ENCODE measurements at regions not wholly inside any gene's neighbourhood (a gene's known extent, or its start where the extent isn't known, plus 50 kb on each side); places are given as distances from the start of the nearest gene placed in this dataset.

DNA sequence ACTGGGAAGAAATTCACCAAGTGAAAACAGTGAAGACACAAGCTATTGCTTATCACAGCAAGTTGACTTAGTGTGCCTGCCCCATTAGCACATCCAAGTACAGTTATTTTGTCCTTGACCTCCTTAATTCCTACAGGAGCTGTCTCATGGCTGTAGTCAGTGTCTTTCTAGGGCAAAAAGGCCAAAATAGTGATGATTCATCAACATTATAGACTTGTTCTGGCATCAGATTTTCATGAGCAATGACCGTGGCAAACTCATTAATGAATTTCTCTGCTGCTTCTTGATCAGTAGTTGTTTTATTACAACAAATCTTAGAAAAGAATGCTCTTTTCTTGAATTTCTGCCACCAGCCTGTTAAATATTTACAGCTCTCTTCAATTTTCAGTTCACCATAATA lies 1169.3 kb upstream of the DDX18 start:
- TF ChIP-seq POLR2AphosphoS5 (IDR thresholded peaks at IDR 0.05; ENCODE audit: low read depth, low read length) (no peak), POLR2A (IDR thresholded peaks at IDR 0.05; ENCODE audit: low read depth, low read length) (no peak), TAF1 (IDR thresholded peaks at IDR 0.05; ENCODE audit: borderline replicate concordance, low read depth, low read length) (no peak)
- FAIRE-seq (no peak), DNase-seq (ENCODE audit: insufficient read length) (no peak)

DNA sequence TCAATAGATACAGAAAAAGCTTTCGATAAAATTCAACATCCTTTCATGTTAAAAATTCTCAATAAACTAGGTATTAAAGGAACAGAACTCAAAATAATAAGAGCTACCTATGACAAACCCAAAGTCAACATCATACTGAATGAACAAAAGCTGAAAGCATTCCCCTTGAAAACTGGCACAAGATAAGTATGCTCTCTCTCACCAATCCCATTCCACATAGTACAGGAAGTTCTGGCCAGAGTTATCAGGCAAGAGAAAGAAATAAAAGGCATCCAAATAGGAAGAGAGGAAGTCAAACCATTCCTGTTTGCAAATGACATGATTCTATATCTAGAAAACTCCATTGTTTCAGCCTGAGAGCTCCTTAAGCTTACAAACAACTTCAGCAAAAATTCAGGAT lies 1145.8 kb upstream of the DDX18 start:
- FAIRE-seq: no peak
- TF ChIP-seq POLR2A (IDR thresholded peaks at IDR 0.05; ENCODE audit: low read depth, low read length) (no peak), POLR2AphosphoS5 (IDR thresholded peaks at IDR 0.05; ENCODE audit: low read depth, low read length) (no peak), TAF1 (IDR thresholded peaks at IDR 0.05; ENCODE audit: borderline replicate concordance, low read depth, low read length) (no peak)
- no peak for DNase-seq (ENCODE audit: insufficient read length)

DNA sequence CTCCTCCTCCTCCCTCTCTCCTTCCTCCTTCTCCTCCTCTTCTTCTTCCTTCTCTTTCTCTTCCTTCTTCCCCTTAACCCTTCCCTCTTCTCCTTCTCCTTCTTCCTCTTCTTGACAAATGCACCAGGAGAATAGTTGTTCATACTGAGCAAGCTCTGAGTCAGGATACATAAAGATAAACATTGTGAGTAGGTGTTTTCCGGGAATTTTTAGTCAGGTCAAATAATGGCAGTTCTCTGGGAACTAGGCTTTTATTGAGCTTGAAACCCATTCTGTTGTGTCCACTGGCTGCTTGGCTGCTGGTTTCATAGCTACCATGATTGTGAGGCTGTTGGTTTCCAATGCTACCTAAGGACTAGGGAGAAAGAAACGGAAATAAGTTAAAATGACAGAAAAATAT lies 1144.7 kb upstream of the DDX18 start:
- FAIRE-seq: no peak

DNA sequence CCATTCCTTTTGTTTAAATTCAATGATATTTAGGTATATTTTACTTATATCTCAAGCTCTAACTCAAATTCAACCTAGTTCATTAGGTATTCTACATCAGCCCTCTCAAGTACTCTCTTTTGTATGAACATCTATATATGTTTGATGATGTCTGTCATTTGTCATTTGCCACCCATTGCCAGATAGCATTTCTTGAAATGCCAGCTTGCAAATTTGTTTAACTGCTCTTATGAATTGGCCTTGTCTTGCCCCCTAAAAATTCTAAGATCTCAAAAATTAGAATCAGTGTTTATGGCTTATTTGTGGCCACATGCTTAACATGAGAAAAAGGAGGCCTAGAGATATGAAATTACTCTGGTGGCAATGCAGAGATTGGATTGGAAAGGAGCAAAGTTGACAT lies 1140.3 kb upstream of the DDX18 start:
- no peak for DNase-seq (ENCODE audit: insufficient read length)
- FAIRE-seq: no peak
- TF ChIP-seq POLR2A (IDR thresholded peaks at IDR 0.05; ENCODE audit: low read depth, low read length) (no peak), TAF1 (IDR thresholded peaks at IDR 0.05; ENCODE audit: borderline replicate concordance, low read depth, low read length) (no peak), POLR2AphosphoS5 (IDR thresholded peaks at IDR 0.05; ENCODE audit: low read depth, low read length) (no peak)

More for the DNA sequence above, 1144.7 kb upstream of the DDX18 start:
- TF ChIP-seq TAF1 (IDR thresholded peaks at IDR 0.05; ENCODE audit: borderline replicate concordance, low read depth, low read length): no peak
- no peak for TF ChIP-seq POLR2AphosphoS5 (IDR thresholded peaks at IDR 0.05; ENCODE audit: low read depth, low read length)
- no peak for DNase-seq (ENCODE audit: insufficient read length)

DNA sequence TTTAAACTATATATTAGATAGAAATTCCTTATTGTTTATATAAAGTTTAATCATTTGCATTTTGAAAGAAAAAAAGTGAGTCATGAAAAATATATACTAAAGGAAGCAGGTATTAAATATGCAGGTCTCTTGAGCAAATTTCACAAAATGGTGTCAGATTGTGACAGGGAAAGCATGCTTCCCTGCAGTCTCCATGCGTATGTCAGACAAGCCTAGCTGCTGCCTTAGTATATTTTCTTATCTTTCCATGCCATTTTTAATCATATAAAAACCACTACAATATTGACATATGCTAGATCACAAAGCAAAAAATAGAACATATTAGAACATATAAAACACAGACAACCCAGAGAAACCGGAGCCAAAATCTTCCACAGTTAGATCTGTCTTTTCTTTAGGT lies 1137.7 kb upstream of the DDX18 start:
- FAIRE-seq (no peak), DNase-seq (ENCODE audit: insufficient read length) (no peak)
- TF ChIP-seq POLR2AphosphoS5 (IDR thresholded peaks at IDR 0.05; ENCODE audit: low read depth, low read length) (no peak), POLR2A (IDR thresholded peaks at IDR 0.05; ENCODE audit: low read depth, low read length) (no peak), TAF1 (IDR thresholded peaks at IDR 0.05; ENCODE audit: borderline replicate concordance, low read depth, low read length) (no peak)

DNA sequence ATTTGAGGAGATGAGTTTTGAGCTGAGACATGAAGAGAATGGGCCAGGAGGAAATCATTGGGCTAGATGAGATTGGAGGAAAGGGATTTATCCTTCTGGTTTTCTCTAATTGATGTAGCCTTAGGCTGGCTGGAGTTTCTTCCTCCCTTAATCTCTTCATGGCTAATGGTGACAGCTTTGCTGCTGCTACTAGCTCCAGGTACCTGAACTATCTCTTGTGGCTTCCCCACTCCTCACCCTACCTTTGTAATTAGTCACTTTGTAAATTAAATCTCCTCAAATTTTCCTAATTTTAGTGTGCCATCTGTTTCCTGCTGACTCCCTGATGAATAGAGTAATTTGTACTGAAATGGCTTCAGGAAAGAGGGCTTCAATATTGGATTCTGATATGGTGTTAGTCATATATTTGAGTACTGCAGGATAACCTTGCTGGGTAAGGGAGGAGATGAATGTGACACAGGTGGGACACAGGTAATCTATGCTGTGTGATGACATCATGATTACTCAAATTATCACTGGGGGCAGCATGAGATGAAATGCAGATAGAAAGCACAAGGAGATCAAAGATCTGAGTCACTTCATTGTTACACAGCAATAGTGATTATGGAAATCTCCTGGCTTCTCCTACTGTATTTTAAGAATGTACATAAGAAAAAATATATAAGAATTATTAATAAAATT lies 1134.1 kb upstream of the DDX18 start:
- no peak for FAIRE-seq
- DNase-seq (ENCODE audit: insufficient read length): no peak
- no peak for TF ChIP-seq POLR2A (IDR thresholded peaks at IDR 0.05; ENCODE audit: low read depth, low read length)
- TF ChIP-seq POLR2AphosphoS5 (IDR thresholded peaks at IDR 0.05; ENCODE audit: low read depth, low read length): no peak
- TF ChIP-seq TAF1 (IDR thresholded peaks at IDR 0.05; ENCODE audit: borderline replicate concordance, low read depth, low read length): no peak

DNA sequence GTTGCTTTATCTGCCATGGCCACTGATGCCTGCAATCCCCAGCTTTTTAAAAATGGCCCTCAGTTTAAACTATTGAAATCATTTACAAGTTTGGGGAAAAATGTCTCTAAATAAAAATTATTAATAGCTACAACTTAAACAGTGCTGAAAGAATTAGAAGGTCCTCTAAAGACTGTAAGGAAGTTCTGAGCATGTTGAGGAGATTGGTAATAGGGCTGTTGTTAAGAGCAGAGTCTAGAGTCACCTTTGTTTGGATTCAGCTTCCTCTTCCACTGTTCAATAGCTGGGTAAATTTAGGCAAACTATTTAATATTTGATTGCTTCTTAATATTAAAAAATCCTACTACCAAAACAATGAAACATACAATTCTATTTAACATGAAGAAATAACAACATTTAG lies 1127.1 kb upstream of the DDX18 start:
- no peak for DNase-seq (ENCODE audit: insufficient read length)
- no peak for FAIRE-seq

DNA sequence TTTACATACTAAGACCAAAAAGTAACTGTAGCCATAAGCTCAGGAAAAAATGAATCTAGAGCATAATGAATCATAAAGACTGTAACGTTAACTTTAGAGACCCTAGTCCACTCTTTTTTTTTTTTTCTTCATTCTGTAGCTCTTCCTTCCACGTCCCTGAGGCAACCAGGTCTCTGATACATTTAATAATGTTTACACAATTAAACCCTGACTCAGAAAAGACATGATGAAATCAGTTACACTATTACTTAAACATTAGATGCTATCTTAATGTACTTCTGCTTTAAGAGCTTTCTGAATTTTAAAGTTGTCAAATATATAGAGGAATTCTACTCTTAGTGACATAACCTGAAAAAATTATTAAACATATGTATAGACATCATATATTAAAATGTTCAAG lies 1121.5 kb upstream of the DDX18 start:
- FAIRE-seq (no peak), DNase-seq (ENCODE audit: insufficient read length) (no peak)
- TF ChIP-seq TAF1 (IDR thresholded peaks at IDR 0.05; ENCODE audit: borderline replicate concordance, low read depth, low read length): no peak
- no peak for TF ChIP-seq POLR2AphosphoS5 (IDR thresholded peaks at IDR 0.05; ENCODE audit: low read depth, low read length)
- no peak for TF ChIP-seq POLR2A (IDR thresholded peaks at IDR 0.05; ENCODE audit: low read depth, low read length)

More for the DNA sequence above, 1127.1 kb upstream of the DDX18 start:
- TF ChIP-seq POLR2A (IDR thresholded peaks at IDR 0.05; ENCODE audit: low read depth, low read length): no peak
- TF ChIP-seq TAF1 (IDR thresholded peaks at IDR 0.05; ENCODE audit: borderline replicate concordance, low read depth, low read length): no peak

DNA sequence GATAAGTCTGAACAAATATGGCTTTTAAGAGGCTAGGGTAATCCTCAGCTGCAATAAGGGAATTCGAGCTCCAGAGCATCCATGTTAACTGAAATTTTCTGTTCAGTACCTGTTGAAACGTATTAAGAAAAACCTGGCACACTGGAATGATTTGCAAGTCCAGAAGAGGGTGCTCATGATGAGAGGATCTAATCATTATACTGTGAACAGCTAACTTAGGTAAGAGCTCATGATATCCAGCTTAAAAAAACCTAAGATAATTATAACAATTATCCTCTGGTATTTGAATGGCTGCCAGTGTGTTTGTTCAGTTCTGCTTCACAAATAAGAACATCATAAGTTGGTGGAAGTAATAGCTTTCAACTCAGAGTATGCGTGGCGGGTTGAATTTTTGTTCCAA lies 1118.3 kb upstream of the DDX18 start:
- DNase-seq (ENCODE audit: insufficient read length) (no peak), FAIRE-seq (no peak)
- TF ChIP-seq TAF1 (IDR thresholded peaks at IDR 0.05; ENCODE audit: borderline replicate concordance, low read depth, low read length): no peak
- TF ChIP-seq POLR2AphosphoS5 (IDR thresholded peaks at IDR 0.05; ENCODE audit: low read depth, low read length): no peak
- TF ChIP-seq POLR2A (IDR thresholded peaks at IDR 0.05; ENCODE audit: low read depth, low read length): no peak

DNA sequence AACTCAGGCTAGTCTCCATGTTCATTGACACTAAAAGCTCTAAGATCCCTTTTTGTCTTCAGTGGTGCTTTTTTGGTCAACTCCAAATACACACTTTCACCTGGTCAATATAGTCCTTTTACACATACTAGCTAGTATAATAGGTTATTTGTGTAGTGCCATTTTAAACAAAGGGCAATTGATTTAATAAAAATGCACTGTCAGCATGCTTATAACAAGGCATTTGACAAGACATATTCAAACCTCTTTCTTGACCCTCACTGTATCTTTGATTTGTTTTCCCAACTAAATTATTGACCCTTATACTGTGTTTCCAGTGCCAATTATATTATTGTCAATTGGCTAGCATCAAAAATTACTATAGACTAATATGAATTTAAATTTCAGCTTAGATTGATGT lies 1117.6 kb upstream of the DDX18 start:
- DNase-seq (ENCODE audit: insufficient read length): no peak
- no peak for TF ChIP-seq TAF1 (IDR thresholded peaks at IDR 0.05; ENCODE audit: borderline replicate concordance, low read depth, low read length)
- no peak for TF ChIP-seq POLR2AphosphoS5 (IDR thresholded peaks at IDR 0.05; ENCODE audit: low read depth, low read length)
- TF ChIP-seq POLR2A (IDR thresholded peaks at IDR 0.05; ENCODE audit: low read depth, low read length): no peak
- FAIRE-seq: no peak

DNA sequence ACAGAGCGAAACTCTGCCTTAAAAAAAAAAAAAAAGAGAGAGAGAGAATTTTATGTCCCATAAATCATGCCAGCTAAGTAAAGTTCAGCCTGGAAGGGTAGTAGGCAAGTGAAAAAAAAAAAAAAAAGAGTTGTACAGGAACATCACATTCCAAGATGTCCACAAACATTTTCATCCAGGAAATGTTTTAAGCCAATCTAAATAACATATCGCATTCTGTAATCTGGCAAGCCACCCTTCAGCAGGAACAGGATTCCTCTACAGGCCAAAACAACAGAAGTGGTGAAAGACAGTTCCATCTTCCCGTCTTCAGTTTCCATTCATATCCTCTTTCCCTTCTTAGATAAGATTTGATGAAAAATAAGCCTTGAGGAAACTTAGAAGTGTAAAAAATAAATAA lies 1108.1 kb upstream of the DDX18 start:
- no peak for DNase-seq (ENCODE audit: insufficient read length)
- no peak for FAIRE-seq

DNA sequence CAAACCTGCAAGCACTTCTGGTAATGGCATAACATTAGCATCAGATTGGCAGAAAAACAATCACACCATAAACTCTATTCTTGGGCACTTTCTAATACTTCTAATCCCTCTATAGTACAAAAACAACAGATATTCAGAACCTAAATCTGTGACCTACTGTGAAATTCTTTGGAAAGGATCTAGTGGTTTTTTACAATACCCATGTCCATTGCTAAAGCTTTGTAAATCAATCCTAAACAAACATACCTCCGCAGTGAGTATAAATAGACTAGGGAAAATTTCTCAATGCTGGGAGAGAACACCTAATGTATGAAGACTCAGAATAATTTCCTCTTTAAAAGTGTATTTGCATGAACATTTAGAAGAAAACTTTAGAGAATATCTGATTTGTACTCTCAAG lies 1098.5 kb upstream of the DDX18 start:
- no peak for TF ChIP-seq POLR2A (IDR thresholded peaks at IDR 0.05; ENCODE audit: low read depth, low read length)
- no peak for TF ChIP-seq POLR2AphosphoS5 (IDR thresholded peaks at IDR 0.05; ENCODE audit: low read depth, low read length)
- TF ChIP-seq TAF1 (IDR thresholded peaks at IDR 0.05; ENCODE audit: borderline replicate concordance, low read depth, low read length): no peak
- DNase-seq (ENCODE audit: insufficient read length) (no peak), FAIRE-seq (no peak)

More for the DNA sequence above, 1108.1 kb upstream of the DDX18 start:
- TF ChIP-seq POLR2A (IDR thresholded peaks at IDR 0.05; ENCODE audit: low read depth, low read length) (no peak), POLR2AphosphoS5 (IDR thresholded peaks at IDR 0.05; ENCODE audit: low read depth, low read length) (no peak), TAF1 (IDR thresholded peaks at IDR 0.05; ENCODE audit: borderline replicate concordance, low read depth, low read length) (no peak)
